Thyroid gland (tissue), 4 donors: ENCODE measurements at regions not wholly inside any gene's neighbourhood (a gene's known extent, or its start where the extent isn't known, plus 50 kb on each side); places are given as distances from the start of the nearest gene placed in this dataset.

Source experiments
- POLR2A ChIP-seq, 2 donors: fragments of 450-650 bp; IDR thresholded peaks; one replicate each; pipeline ENCODE4 v1.6.1; 2017; ENCODE audit warnings: antibody characterized with exemption in 2 of 2, mild to moderate bottlenecking in 2 of 2, moderate library complexity in 1 of 2
- TF ChIP-seq, protein P1 (sequence below), 6 experiments: fragments of 200-600 bp in 3 of 6; fragments of 450-650 bp in 3 of 6; sonication (generic) in 3 of 6; IDR thresholded peaks; one replicate each; pipeline ENCODE4 v1.5.1; 2016 to 2019; ENCODE audit warnings: antibody characterized with exemption in 6 of 6, mild to moderate bottlenecking in 2 of 6, inconsistent platforms in 1 of 6, moderate library complexity in 1 of 6

DNA sequence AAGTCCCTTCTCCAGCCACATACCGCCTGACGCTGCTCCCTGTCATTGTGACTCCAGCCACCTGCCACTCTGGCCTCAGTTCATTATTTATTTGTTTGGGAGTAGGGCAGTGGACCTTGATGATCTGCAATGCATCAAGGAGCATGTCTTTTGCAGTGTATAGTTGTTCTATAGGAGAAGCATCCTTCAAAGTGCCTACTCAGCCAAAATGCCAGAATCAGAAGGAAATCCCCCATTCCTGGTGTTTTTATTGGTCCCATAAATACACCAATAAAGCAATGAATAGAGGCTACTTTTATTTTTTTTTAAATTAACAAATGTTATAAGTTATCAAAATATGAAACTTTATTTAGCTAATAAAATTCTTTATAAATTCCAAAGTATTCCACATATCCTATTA lies 123.8 kb upstream of the NSMCE3 start:
- TF ChIP-seq, protein P1, sequence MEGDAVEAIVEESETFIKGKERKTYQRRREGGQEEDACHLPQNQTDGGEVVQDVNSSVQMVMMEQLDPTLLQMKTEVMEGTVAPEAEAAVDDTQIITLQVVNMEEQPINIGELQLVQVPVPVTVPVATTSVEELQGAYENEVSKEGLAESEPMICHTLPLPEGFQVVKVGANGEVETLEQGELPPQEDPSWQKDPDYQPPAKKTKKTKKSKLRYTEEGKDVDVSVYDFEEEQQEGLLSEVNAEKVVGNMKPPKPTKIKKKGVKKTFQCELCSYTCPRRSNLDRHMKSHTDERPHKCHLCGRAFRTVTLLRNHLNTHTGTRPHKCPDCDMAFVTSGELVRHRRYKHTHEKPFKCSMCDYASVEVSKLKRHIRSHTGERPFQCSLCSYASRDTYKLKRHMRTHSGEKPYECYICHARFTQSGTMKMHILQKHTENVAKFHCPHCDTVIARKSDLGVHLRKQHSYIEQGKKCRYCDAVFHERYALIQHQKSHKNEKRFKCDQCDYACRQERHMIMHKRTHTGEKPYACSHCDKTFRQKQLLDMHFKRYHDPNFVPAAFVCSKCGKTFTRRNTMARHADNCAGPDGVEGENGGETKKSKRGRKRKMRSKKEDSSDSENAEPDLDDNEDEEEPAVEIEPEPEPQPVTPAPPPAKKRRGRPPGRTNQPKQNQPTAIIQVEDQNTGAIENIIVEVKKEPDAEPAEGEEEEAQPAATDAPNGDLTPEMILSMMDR (IDR thresholded peaks at IDR 0.05), result no peak
- TF ChIP-seq POLR2A (IDR thresholded peaks at IDR 0.05), result no peak
